ENCODE measurements at regions not wholly inside any gene's neighbourhood (a gene's known extent, or its start where the extent isn't known, plus 50 kb on each side); places are given as distances from the start of the nearest gene placed in this dataset.

DNA sequence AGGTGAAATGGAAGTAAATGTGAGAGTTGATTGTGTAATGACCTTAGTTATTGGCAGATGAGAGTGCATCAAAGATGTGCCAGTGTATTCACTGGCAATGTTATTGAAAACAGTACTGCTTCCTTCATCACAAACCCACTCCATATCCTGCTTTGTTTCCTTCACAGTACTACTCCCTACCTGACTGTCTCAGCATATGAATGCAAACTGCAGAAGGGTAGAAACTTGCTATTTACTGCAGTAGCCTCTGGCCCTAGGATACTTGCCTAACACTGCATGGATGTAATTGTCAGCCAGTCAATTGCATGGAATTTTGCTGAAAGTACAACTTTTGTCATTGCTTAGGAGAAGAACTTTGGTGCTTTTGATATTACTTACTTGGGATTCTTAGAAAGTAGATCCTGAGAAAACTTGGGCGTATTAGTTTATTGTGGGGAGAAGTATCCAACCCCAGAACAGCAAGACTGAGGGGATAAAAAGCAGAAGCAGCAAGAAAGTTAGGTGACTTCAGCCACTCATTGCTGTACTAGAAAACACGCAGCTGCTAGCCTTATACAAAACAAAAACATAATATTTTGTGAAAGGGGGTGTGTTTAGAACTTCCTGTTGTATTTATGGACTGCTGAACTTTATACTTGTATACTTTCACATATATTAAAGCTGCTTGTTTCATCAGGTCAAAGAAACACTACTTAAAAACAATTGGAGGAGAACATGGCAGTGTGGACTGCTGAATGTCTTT is 219.0 kb downstream of the CCNG2 start:
- Histone ChIP-seq H3K27me3 (ENCODE audit: control insufficient read depth, insufficient read depth, low read length) (no peaks in the 10 kb centered on the region), H3K4me3 (ENCODE audit: low read depth, low read length) (no peak overlapping the region), H3K36me3 (ENCODE audit: control insufficient read depth, insufficient read depth, low read length) (no peaks in the 10 kb centered on the region)
- no peak for DNase-seq (ENCODE audit: low read depth)
- no peak for FAIRE-seq
- TF ChIP-seq CTCF (IDR thresholded peaks at IDR 0.05; ENCODE audit: insufficient read depth, low read length, severe bottlenecking), result no peak

DNA sequence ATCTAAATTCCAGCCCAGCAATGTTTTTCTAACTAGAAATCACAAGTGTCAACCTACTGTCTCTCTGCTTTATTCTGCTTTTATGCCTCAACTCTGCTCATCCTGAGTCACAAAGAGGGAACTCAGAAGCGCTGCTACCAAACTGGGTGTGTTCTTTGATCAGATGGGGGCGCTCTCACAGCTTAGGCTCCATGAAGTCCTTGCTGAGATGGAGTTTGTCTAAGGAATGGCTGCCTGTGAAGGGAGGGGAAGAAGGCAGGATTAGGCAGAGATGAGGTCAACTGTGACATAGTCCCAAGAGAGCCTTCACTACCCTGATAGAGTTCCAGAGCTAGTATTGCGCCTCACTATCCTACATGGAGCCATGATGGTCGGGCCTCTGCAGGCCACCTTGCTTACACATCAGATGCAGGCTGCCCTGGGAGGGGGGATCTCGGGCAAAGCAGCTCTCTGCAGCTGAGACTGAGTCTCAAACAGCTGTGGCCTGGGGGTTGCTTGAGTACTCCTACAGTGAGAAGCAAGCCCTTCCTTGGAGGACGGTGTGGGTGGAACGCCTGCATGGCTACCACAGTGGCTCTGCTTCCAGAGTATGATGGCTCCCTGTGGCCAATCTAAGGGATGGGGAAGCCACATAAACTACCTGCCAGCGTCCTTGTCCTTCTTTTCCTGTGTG is 219.9 kb downstream of the CCNG2 start:
- no peaks in the 10 kb centered on the region for H3K27me3 ChIP-seq (ENCODE audit: control insufficient read depth, insufficient read depth, low read length)
- FAIRE-seq, result peak; percentile 88
- DNase-seq (ENCODE audit: low read depth), result no peak
- TF ChIP-seq CTCF (IDR thresholded peaks at IDR 0.05; ENCODE audit: insufficient read depth, low read length, severe bottlenecking), result no peak
- H3K36me3 ChIP-seq (ENCODE audit: control insufficient read depth, insufficient read depth, low read length), result no peaks in the 10 kb centered on the region
- H3K4me3 ChIP-seq (ENCODE audit: low read depth, low read length), result no peak overlapping the region

DNA sequence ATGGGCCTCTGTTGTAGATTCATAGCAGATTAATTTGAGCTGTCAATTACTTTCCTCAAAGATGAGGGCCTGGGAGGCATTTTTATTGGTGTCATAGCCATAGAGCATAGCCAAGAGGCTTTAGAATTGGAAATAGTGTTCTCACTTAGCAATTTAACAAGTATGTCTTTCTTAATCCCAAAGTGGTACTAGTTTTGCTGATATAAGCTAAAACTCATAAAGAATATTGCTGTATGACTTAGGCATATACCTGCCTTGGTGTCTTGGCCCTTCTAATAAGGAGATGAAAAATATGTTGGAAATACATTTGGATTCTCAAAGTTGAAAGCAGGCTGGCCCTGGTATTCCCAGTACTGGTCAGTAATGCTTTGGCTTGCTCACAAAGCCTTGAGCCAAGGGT is 221.5 kb upstream of the CXCL13 start:
- Histone ChIP-seq H3K27me3 (ENCODE audit: control insufficient read depth, insufficient read depth, low read length) (peaks cover 2% of the 10 kb centered on the region), H3K36me3 (ENCODE audit: control insufficient read depth, insufficient read depth, low read length) (no peaks in the 10 kb centered on the region), H3K4me3 (ENCODE audit: low read depth, low read length) (no peak overlapping the region)
- TF ChIP-seq CTCF (IDR thresholded peaks at IDR 0.05; ENCODE audit: insufficient read depth, low read length, severe bottlenecking), result no peak
- DNase-seq (ENCODE audit: low read depth) (no peak), FAIRE-seq (no peak)

GRCh38 chr4:77385124-77385969 is 220.3 kb upstream of the CXCL13 start:
- peak; percentile 69 for DNase-seq (ENCODE audit: low read depth)
- peak; percentile 95 for FAIRE-seq
- H3K27me3 ChIP-seq (ENCODE audit: control insufficient read depth, insufficient read depth, low read length), result peaks cover 2% of the 10 kb centered on the region
- TF ChIP-seq CTCF (IDR thresholded peaks at IDR 0.05; ENCODE audit: insufficient read depth, low read length, severe bottlenecking), result peak; percentile 88
- H3K4me3 ChIP-seq (ENCODE audit: low read depth, low read length), result no peak overlapping the region
- H3K36me3 ChIP-seq (ENCODE audit: control insufficient read depth, insufficient read depth, low read length), result no peaks in the 10 kb centered on the region

GRCh38 chr4:77393996-77394395 is 211.6 kb upstream of the CXCL13 start:
- no peak for DNase-seq (ENCODE audit: low read depth)

More at GRCh38 chr4:77393996-77394395, 211.6 kb upstream of the CXCL13 start:
- H3K4me3 ChIP-seq (ENCODE audit: low read depth, low read length), result no peak overlapping the region
- no peak for FAIRE-seq
- TF ChIP-seq CTCF (IDR thresholded peaks at IDR 0.05; ENCODE audit: insufficient read depth, low read length, severe bottlenecking), result no peak
- no peaks in the 10 kb centered on the region for H3K36me3 ChIP-seq (ENCODE audit: control insufficient read depth, insufficient read depth, low read length)
- H3K27me3 ChIP-seq (ENCODE audit: control insufficient read depth, insufficient read depth, low read length), result no peaks in the 10 kb centered on the region
